HCT116 (cell line): ENCODE measurements at regions not wholly inside any gene's neighbourhood (a gene's known extent, or its start where the extent isn't known, plus 50 kb on each side); places are given as distances from the start of the nearest gene placed in this dataset.

Experiments used
- ATAC-seq: fragments of 200-7000 bp; cut with Tn5 transposase; 2 replicates; pipeline ENCODE4 v1.9.1; 2020; ENCODE audit warnings: mild to moderate bottlenecking, moderate library complexity
- BruUV-seq: library from RNA; stranded (reverse); fragments of 400-500 nt; replicated peaks from 2 replicates; lab custom pipeline; 2021; lab: Mats Ljungman, UMichigan
- CTCF ChIA-PET: fragments of 300-600 bp; sonication (Branson Sonifier 250); formaldehyde crosslinking; loops from one replicate; lab custom pipeline; 2021; ENCODE audit warnings: antibody characterized with exemption; lab: Charles Lee
- POLR2A ChIA-PET: fragments of 300-600, 350-600 bp; sonication (Branson Sonifier 250); formaldehyde crosslinking; loops from one replicate; lab custom pipeline; 2021; ENCODE audit warnings: antibody characterized with exemption; lab: Charles Lee
- RAD21 ChIA-PET, 2 experiments: fragments of 300-600 bp; sonication (Branson Sonifier 250); formaldehyde crosslinking; loops; one replicate each; lab custom pipeline; 2023; ENCODE audit warnings: low total read pairs in 2 of 2; ENCODE audit not compliant: uncharacterized antibody in 2 of 2, unreplicated experiment in 2 of 2, low non-redundant PET in 1 of 2; lab: Charles Lee
- DNase-seq: peaks from one replicate; pipeline ENCODE4 v3.0.0-alpha.2; 2010; ENCODE audit warnings: low read depth, low spot score
- H2AFZ ChIP-seq: fragments of 200-600 bp; shearing (Covaris generic), sonication (generic); 2 replicates; pipeline ENCODE4 v1.6.1; 2017; ENCODE audit warnings: low read depth, mixed run types, mixed read lengths, antibody characterized with exemption, low read length; ENCODE audit not compliant: poor library complexity, severe bottlenecking
- H3K27ac ChIP-seq: 2 replicates; pipeline ENCODE4 v1.5.1; 2012; ENCODE audit warnings: low read depth, low read length
- H3K27me3 ChIP-seq: fragments of 200-600 bp; sonication (generic); 2 replicates; pipeline ENCODE4 v1.6.1; 2016; ENCODE audit warnings: mixed run types, low read length, mixed read lengths; ENCODE audit not compliant: insufficient read depth
- H3K36me3 ChIP-seq, 2 experiments: fragments of 200-500 bp in 1 of 2; fragments of 200-600 bp in 1 of 2; sonication (Bioruptor generic) in 1 of 2; sonication (generic) in 1 of 2; 2 replicates each; pipeline versions ENCODE4 v1.5.1 to v1.6.1; 2014 to 2016; ENCODE audit warnings: low read length in 2 of 2, inconsistent platforms in 1 of 2, mixed read lengths in 1 of 2, mixed run types in 1 of 2; ENCODE audit not compliant: insufficient read depth in 2 of 2, control insufficient read depth in 1 of 2
- H3K4me1 ChIP-seq, 2 experiments: fragments of 200-600 bp in 1 of 2; sonication (generic) in 1 of 2; 2 replicates each; pipeline versions ENCODE4 v1.5.1 to v1.6.1; 2012 to 2017; ENCODE audit warnings: low read length in 2 of 2, inconsistent platforms in 1 of 2, mild to moderate bottlenecking in 1 of 2, mixed read lengths in 1 of 2, mixed run types in 1 of 2, moderate library complexity in 1 of 2; ENCODE audit not compliant: insufficient read depth in 2 of 2, control insufficient read depth in 1 of 2
- H3K4me2 ChIP-seq: fragments of 200-600 bp; sonication (generic); 2 replicates; pipeline ENCODE4 v1.6.1; 2017; ENCODE audit warnings: mixed run types, low read length, mixed read lengths
- H3K4me3 ChIP-seq, 2 experiments: fragments of 200-600 bp in 1 of 2; sonication (generic) in 1 of 2; replicated peaks in 1 of 2; 2 replicates each; pipeline ENCODE4 v1.5.1; 2011 to 2016; ENCODE audit warnings: low read length in 2 of 2, control low read depth in 1 of 2, low read depth in 1 of 2, mild to moderate bottlenecking in 1 of 2, mixed read lengths in 1 of 2, mixed run types in 1 of 2
- H3K79me2 ChIP-seq: fragments of 200-600 bp; sonication (generic); 2 replicates; pipeline ENCODE4 v1.6.1; 2017; ENCODE audit warnings: mild to moderate bottlenecking, mixed run types, low read length, moderate library complexity, mixed read lengths; ENCODE audit not compliant: insufficient read depth
- H3K9ac ChIP-seq: fragments of 200-600 bp; sonication (generic); 2 replicates; pipeline ENCODE4 v1.6.1; 2016; ENCODE audit warnings: low read length, mixed read lengths
- H3K9me2 ChIP-seq: fragments of 200-600 bp; sonication (generic), shearing (Covaris generic); 2 replicates; pipeline ENCODE4 v1.6.1; 2017; ENCODE audit warnings: mixed run types, mild to moderate bottlenecking, moderate library complexity; ENCODE audit not compliant: insufficient read depth
- H3K9me3 ChIP-seq, 2 experiments: fragments of 200-500 bp in 1 of 2; fragments of 200-600 bp in 1 of 2; sonication (Bioruptor generic) in 1 of 2; sonication (generic) in 1 of 2; 2 replicates each; pipeline ENCODE4 v1.6.1; 2014 to 2017; ENCODE audit warnings: low read length in 2 of 2, mixed read lengths in 2 of 2, inconsistent platforms in 1 of 2, low read depth in 1 of 2, mild to moderate bottlenecking in 1 of 2, mixed run types in 1 of 2, moderate library complexity in 1 of 2; ENCODE audit not compliant: control insufficient read depth in 1 of 2, insufficient read depth in 1 of 2
- H4K20me1 ChIP-seq: fragments of 200-600 bp; sonication (generic), shearing (Covaris generic); 2 replicates; pipeline ENCODE4 v1.6.1; 2017; ENCODE audit warnings: mixed run types, mild to moderate bottlenecking, moderate library complexity; ENCODE audit not compliant: insufficient read depth
- ATF3 ChIP-seq: IDR thresholded peaks from 2 replicates; pipeline ENCODE4 v1.6.1; 2012
- CEBPB ChIP-seq: IDR thresholded peaks from 2 replicates; pipeline ENCODE4 v1.6.1; 2012; ENCODE audit warnings: low read depth
- EGR1 ChIP-seq: IDR thresholded peaks from 2 replicates; pipeline ENCODE4 v1.6.1; 2012; ENCODE audit warnings: low read depth
- ELF1 ChIP-seq: IDR thresholded peaks from 2 replicates; pipeline ENCODE4 v1.6.1; 2012; ENCODE audit warnings: low read depth, borderline replicate concordance
- EZH2phosphoT487 ChIP-seq: fragments of 200-600 bp; IDR thresholded peaks from 2 replicates; pipeline ENCODE4 v1.6.1; 2018; ENCODE audit warnings: antibody characterized with exemption, borderline replicate concordance
- FOSL1 ChIP-seq: IDR thresholded peaks from 2 replicates; pipeline ENCODE4 v1.6.1; 2012; ENCODE audit warnings: low read depth
- JUND ChIP-seq: IDR thresholded peaks from 2 replicates; pipeline ENCODE4 v1.6.1; 2012
- MAX ChIP-seq: IDR thresholded peaks from 2 replicates; pipeline ENCODE4 v1.6.1; 2012
- POLR2A ChIP-seq: IDR thresholded peaks from 2 replicates; pipeline ENCODE4 v1.7.0; 2011; ENCODE audit warnings: borderline replicate concordance; ENCODE audit not compliant: insufficient read depth, insufficient read length; ENCODE audit errors: extremely low read depth
- SRF ChIP-seq: IDR thresholded peaks from 2 replicates; pipeline ENCODE4 v1.6.1; 2012; ENCODE audit warnings: low read depth
- TCF7L2 ChIP-seq: IDR thresholded peaks from 2 replicates; pipeline ENCODE4 v1.7.0; 2011; ENCODE audit warnings: borderline replicate concordance, inconsistent platforms; ENCODE audit not compliant: insufficient read depth, insufficient read length; ENCODE audit errors: extremely low read depth
- ZBTB33 ChIP-seq: IDR thresholded peaks from 2 replicates; pipeline ENCODE4 v1.6.1; 2011; ENCODE audit warnings: mild to moderate bottlenecking, low read length, moderate library complexity; ENCODE audit not compliant: insufficient replicate concordance; ENCODE audit errors: extremely low read depth
- intact Hi-C: fragments of 100-400 bp; cut with micrococcal nuclease; formaldehyde crosslinking; loops from 2 replicates; pipeline ENCODE4 v1.10.0; 2022

- no peak overlapping the region for H3K4me2 ChIP-seq
- no peak overlapping the region for H3K4me3 ChIP-seq
- no peak overlapping the region for H2AFZ ChIP-seq
- H3K9me2 ChIP-seq: no peaks in the 10 kb centered on the region
- no peaks in the 10 kb centered on the region for H4K20me1 ChIP-seq
- DNase-seq: no peak
- H3K36me3 ChIP-seq: no peaks in the 10 kb centered on the region
- H3K9me3 ChIP-seq: no peaks in the 10 kb centered on the region
- RAD21 ChIA-PET: no interaction called here
- no peaks in the 10 kb centered on the region for H3K4me1 ChIP-seq
- POLR2A ChIA-PET: no interaction called here
- H3K27me3 ChIP-seq: peaks cover 25% of the 10 kb centered on the region
- H3K79me2 ChIP-seq: no peaks in the 10 kb centered on the region
- intact Hi-C loops: no loop called here
- H3K9ac ChIP-seq: no peak overlapping the region
- no peak overlapping the region for H3K27ac ChIP-seq
- no TSS peak for BruUV-seq
- no peak for TF ChIP-seq POLR2A
- no peak for TF ChIP-seq TCF7L2
- peak; percentile 38; the same call in 1 of the 2 replicates for TF ChIP-seq CEBPB
- CTCF ChIA-PET: no interaction called here
- no peak for ATAC-seq
These were observed 131.9 kb upstream of the CAND1 start for GRCh38 chr12:67137256-67137655.

- RAD21 ChIA-PET: no interaction called here
- H3K27me3 ChIP-seq: peaks cover 25% of the 10 kb centered on the region
- H3K9me2 ChIP-seq: no peaks in the 10 kb centered on the region
- H4K20me1 ChIP-seq: no peaks in the 10 kb centered on the region
- no peak for DNase-seq
- no peaks in the 10 kb centered on the region for H3K36me3 ChIP-seq
- no peak for ATAC-seq
- H3K4me1 ChIP-seq: no peaks in the 10 kb centered on the region
- no peak for TF ChIP-seq ATF3
- no peak for TF ChIP-seq SRF
- no peak for TF ChIP-seq JUND
- no peak for TF ChIP-seq FOSL1
- TF ChIP-seq ZBTB33: no peak
- no peak for TF ChIP-seq EZH2phosphoT487
- no peak for TF ChIP-seq CEBPB
- TF ChIP-seq MAX: no peak
- no peak for TF ChIP-seq EGR1
- no peak for TF ChIP-seq TCF7L2
- TF ChIP-seq ELF1: no peak
- TF ChIP-seq, all 23 proteins: peak for 0
- H3K4me2 ChIP-seq: no peak overlapping the region
- no peak overlapping the region for H3K4me3 ChIP-seq
- no peaks in the 10 kb centered on the region for H3K9me3 ChIP-seq
- POLR2A ChIA-PET: no interaction called here
- no peaks in the 10 kb centered on the region for H3K79me2 ChIP-seq
- no TSS peak for BruUV-seq
- intact Hi-C loops: no loop called here
- CTCF ChIA-PET: interaction anchor here (1.5 kb wide), 1 partner anchor 20 kb away, joined by 5 read pairs; no protein-coding TSS in a partner anchor
- no peak overlapping the region for H2AFZ ChIP-seq
- H3K9ac ChIP-seq: no peak overlapping the region
- no peak overlapping the region for H3K27ac ChIP-seq
These were observed 127.7 kb upstream of the CAND1 start for GRCh38 chr12:67141296-67142018.
